PC-9 (cell line): ENCODE measurements at regions not wholly inside any gene's neighbourhood (a gene's known extent, or its start where the extent isn't known, plus 50 kb on each side); places are given as distances from the start of the nearest gene placed in this dataset.

Experiments
- CTCF ChIP-seq: fragments of 200-600 bp; sonication (generic); conservative IDR thresholded peaks from 2 replicates; pipeline ENCODE4 v1.6.1; 2017; ENCODE audit warnings: mixed run types, antibody characterized with exemption, mild to moderate bottlenecking, moderate library complexity
- EZH2 ChIP-seq: fragments of 200-600 bp; sonication (generic); IDR thresholded peaks from 2 replicates; pipeline ENCODE4 v1.8.0; 2017; ENCODE audit warnings: antibody characterized with exemption, low read depth

GRCh38 chr12:72209086-72209485, 63.1 kb upstream of the TRHDE start:
- no peak for TF ChIP-seq CTCF
- no peak for TF ChIP-seq EZH2
